CD14-positive monocyte (primary cell): ENCODE measurements at regions not wholly inside any gene's neighbourhood (a gene's known extent, or its start where the extent isn't known, plus 50 kb on each side); places are given as distances from the start of the nearest gene placed in this dataset.

Experiments used
- DNase-seq, 3 donors: peaks; one replicate each; pipeline ENCODE4 v3.0.0-alpha.2; 2011 to 2022
- H2AFZ ChIP-seq: 2 replicates; pipeline ENCODE4 v1.6.0; 2012; ENCODE audit warnings: mild to moderate bottlenecking, low read depth, low read length, inconsistent platforms; ENCODE audit not compliant: insufficient read depth, poor library complexity, severe bottlenecking
- H3K27ac ChIP-seq, 2 donors: 1 replicate in 1 of 2; 2 replicates in 1 of 2; pipeline ENCODE4 v1.5.1; 2012 to 2013; ENCODE audit warnings: low read length in 2 of 2, control low read depth in 1 of 2, inconsistent platforms in 1 of 2, low read depth in 1 of 2, mild to moderate bottlenecking in 1 of 2
- H3K27me3 ChIP-seq, 2 donors: one replicate each; pipeline versions ENCODE4 v1.6.0 to v1.6.1; 2011 to 2013; ENCODE audit warnings: low read length in 2 of 2; ENCODE audit not compliant: control insufficient read depth in 2 of 2, insufficient read depth in 2 of 2
- H3K36me3 ChIP-seq, 2 donors: replicated peaks in 1 of 2; 1 replicate in 1 of 2; 2 replicates in 1 of 2; pipeline versions ENCODE4 v1.5.1 to v1.6.1; 2012 to 2013; ENCODE audit warnings: low read length in 2 of 2, control low read depth in 1 of 2, inconsistent platforms in 1 of 2, mild to moderate bottlenecking in 1 of 2; ENCODE audit not compliant: insufficient read depth in 2 of 2, control insufficient read depth in 1 of 2
- H3K4me1 ChIP-seq, 2 donors: 1 replicate in 1 of 2; 2 replicates in 1 of 2; pipeline versions ENCODE4 v1.5.1 to v1.6.1; 2012 to 2013; ENCODE audit warnings: low read length in 2 of 2, control low read depth in 1 of 2, inconsistent platforms in 1 of 2, mild to moderate bottlenecking in 1 of 2, moderate library complexity in 1 of 2; ENCODE audit not compliant: insufficient read depth in 2 of 2, control insufficient read depth in 1 of 2
- H3K4me2 ChIP-seq: replicated peaks from 2 replicates; pipeline ENCODE3; 2012; ENCODE audit warnings: low read length, moderate library complexity, mild to moderate bottlenecking; ENCODE audit not compliant: poor library complexity, severe bottlenecking; ENCODE audit errors: extremely low read depth
- H3K4me3 ChIP-seq, 3 experiments: fragments of 200-600 bp in 1 of 3; sonication (generic) in 1 of 3; replicated peaks in 1 of 3; 1 replicate in 2 of 3; 2 replicates in 1 of 3; pipeline ENCODE4 v1.5.1; 2011 to 2013; ENCODE audit warnings: low read length in 3 of 3, mild to moderate bottlenecking in 3 of 3, control low read depth in 2 of 3, low read depth in 2 of 3, inconsistent platforms in 1 of 3, moderate library complexity in 1 of 3
- H3K79me2 ChIP-seq: 2 replicates; pipeline ENCODE4 v1.6.0; 2012; ENCODE audit warnings: mild to moderate bottlenecking, control low read depth, inconsistent platforms, low read length, moderate library complexity; ENCODE audit not compliant: insufficient read depth
- H3K9ac ChIP-seq: 2 replicates; pipeline ENCODE4 v1.6.0; 2017; ENCODE audit warnings: low read length, mild to moderate bottlenecking; ENCODE audit not compliant: insufficient read depth, poor library complexity, severe bottlenecking
- H3K9me3 ChIP-seq, 2 donors: replicated peaks in 1 of 2; 1 replicate in 1 of 2; 2 replicates in 1 of 2; pipeline versions ENCODE4 v1.5.1 to v1.6.1; 2012 to 2013; ENCODE audit warnings: low read length in 2 of 2, control low read depth in 1 of 2; ENCODE audit not compliant: control insufficient read depth in 1 of 2, insufficient read depth in 1 of 2
- H4K20me1 ChIP-seq: 2 replicates; pipeline ENCODE4 v1.6.0; 2012; ENCODE audit warnings: mild to moderate bottlenecking, low read length, control low read depth, moderate library complexity; ENCODE audit not compliant: insufficient read depth
- H3K27ac Mint-ChIP-seq, 7 donors: one replicate each; pipeline ENCODE4 v1.8.0; 2020; ENCODE audit warnings: mild to moderate bottlenecking in 7 of 7, mixed read lengths in 7 of 7, moderate library complexity in 6 of 7, inconsistent platforms in 2 of 7
- H3K27me3 Mint-ChIP-seq, 3 donors: one replicate each; pipeline ENCODE4 v1.8.0; 2021 to 2022; ENCODE audit warnings: low read depth in 3 of 3, mild to moderate bottlenecking in 3 of 3, mixed read lengths in 3 of 3, moderate library complexity in 3 of 3, inconsistent platforms in 1 of 3
- H3K36me3 Mint-ChIP-seq, 2 donors: one replicate each; pipeline ENCODE4 v1.8.0; 2020; ENCODE audit warnings: mixed read lengths in 2 of 2, inconsistent platforms in 1 of 2, mild to moderate bottlenecking in 1 of 2
- H3K4me1 Mint-ChIP-seq: one replicate; pipeline ENCODE4 v1.8.0; 2020; ENCODE audit warnings: mild to moderate bottlenecking, mixed read lengths
- H3K4me3 Mint-ChIP-seq, 2 donors: one replicate each; pipeline ENCODE4 v1.8.0; 2020; ENCODE audit warnings: mild to moderate bottlenecking in 2 of 2, mixed read lengths in 2 of 2, moderate library complexity in 1 of 2
- H3K9me3 Mint-ChIP-seq, 7 donors: one replicate each; pipeline ENCODE4 v1.8.0; 2020 to 2022; ENCODE audit warnings: mixed read lengths in 7 of 7, mild to moderate bottlenecking in 6 of 7, moderate library complexity in 6 of 7, inconsistent platforms in 2 of 7
- CTCF ChIP-seq: fragments of 200-600 bp; IDR thresholded peaks from one replicate; pipeline ENCODE4 v1.8.0; 2022; ENCODE audit warnings: antibody characterized with exemption, mild to moderate bottlenecking
- WGBS: methylation state at CpG from one replicate; pipeline ENCODE4 v1.1.5; 2013; ENCODE audit warnings: missing lambda C conversion rate; ENCODE audit not compliant: insufficient coverage; 5-methylcytosine and 5-hydroxymethylcytosine counted together
- intact Hi-C, 2 donors: fragments of 100-400 bp; cut with micrococcal nuclease; formaldehyde crosslinking; loops; one replicate each; pipeline versions ENCODE4 v1.15.0 to v1.15.1; 2023

GRCh38 chr3:106130384-106131198, 261.8 kb upstream of the CBLB start:
- no peak overlapping the region for H3K4me3 Mint-ChIP-seq
- TF ChIP-seq CTCF: no peak
- intact Hi-C loops: no loop called here

GRCh38 chr3:106135451-106136160, 266.8 kb upstream of the CBLB start:
- peaks cover 8 to 13% of the 10 kb centered on the region in 2 donors for H3K9me3 ChIP-seq
- no peaks in the 10 kb centered on the region for H3K4me1 ChIP-seq
- H3K79me2 ChIP-seq: no peaks in the 10 kb centered on the region
- 94% methylated on average over 26 of the region's 26 CpGs for WGBS
- H3K36me3 ChIP-seq: no peaks in the 10 kb centered on the region
- no peak overlapping the region for H2AFZ ChIP-seq
- H3K4me3 Mint-ChIP-seq: no peak overlapping the region
- H3K4me1 Mint-ChIP-seq: no peaks in the 10 kb centered on the region
- no peak overlapping the region for H3K4me2 ChIP-seq
- H3K9ac ChIP-seq: no peak overlapping the region
- TF ChIP-seq CTCF: no peak
- no peak overlapping the region for H3K27ac Mint-ChIP-seq
- H4K20me1 ChIP-seq: no peaks in the 10 kb centered on the region
- intact Hi-C loops: no loop called here
- H3K36me3 Mint-ChIP-seq: no peaks in the 10 kb centered on the region
- no peak overlapping the region for H3K4me3 ChIP-seq
- no peaks in the 10 kb centered on the region for H3K27me3 ChIP-seq
- peaks cover 7 to 17% (median 12%) of the 10 kb centered on the region in 7 donors for H3K9me3 Mint-ChIP-seq
- H3K27me3 Mint-ChIP-seq: no peaks in the 10 kb centered on the region
- no peak overlapping the region for H3K27ac ChIP-seq
- DNase-seq: no peak

More at GRCh38 chr3:106130384-106131198, 261.8 kb upstream of the CBLB start:
- Histone ChIP-seq H3K9me3 (peaks cover 8 to 9% of the 10 kb centered on the region in 2 donors), H3K36me3 (no peaks in the 10 kb centered on the region), H3K4me1 (no peaks in the 10 kb centered on the region), H3K27me3 (no peaks in the 10 kb centered on the region), H2AFZ (no peak overlapping the region), H3K27ac (no peak overlapping the region), H3K4me2 (no peak overlapping the region), H3K4me3 (no peak overlapping the region), H3K79me2 (no peaks in the 10 kb centered on the region), H3K9ac (no peak overlapping the region), H4K20me1 (no peaks in the 10 kb centered on the region)
- Mint-ChIP-seq H3K27me3 (peaks cover 0 to 3% (median 0%) of the 10 kb centered on the region in 3 donors), H3K4me1 (no peaks in the 10 kb centered on the region), H3K27ac (peak overlapping the region in 1 of 7 donors; percentile 4), H3K9me3 (peaks cover 4 to 7% (median 6%) of the 10 kb centered on the region in 7 donors), H3K36me3 (no peaks in the 10 kb centered on the region)
- DNase-seq: no peak
- no CpG with 5 or more reads among the region's 2 CpGs for WGBS
